ENCODE measurements at regions not wholly inside any gene's neighbourhood (a gene's known extent, or its start where the extent isn't known, plus 50 kb on each side); places are given as distances from the start of the nearest gene placed in this dataset.

- CTCF ChIA-PET, result no interaction called here
- no peak overlapping the region for H3K4me3 Mint-ChIP-seq (ENCODE audit: unreplicated experiment)
- POLR2A ChIA-PET, result no interaction called here
- intact Hi-C loops (cut with micrococcal nuclease), result no loop called here
- no peak overlapping the region for H3K27ac Mint-ChIP-seq (ENCODE audit: low read depth, unreplicated experiment)
- no peaks in the 10 kb centered on the region for H3K4me1 Mint-ChIP-seq (ENCODE audit: insufficient read depth, unreplicated experiment)
- H3K36me3 Mint-ChIP-seq (ENCODE audit: insufficient read depth, unreplicated experiment), result no peaks in the 10 kb centered on the region
- DNase-seq (ENCODE audit: unreplicated experiment), result no peak
- H3K9me3 Mint-ChIP-seq (ENCODE audit: unreplicated experiment), result peaks cover 4% of the 10 kb centered on the region
- no peaks in the 10 kb centered on the region for H3K27me3 Mint-ChIP-seq (ENCODE audit: insufficient read depth, unreplicated experiment)
- BruUV-seq (replicated peaks), result no TSS peak
- TF ChIP-seq CTCF (IDR thresholded peaks at IDR 0.05; ENCODE audit: unreplicated experiment), result no peak
These were observed 1348.0 kb upstream of the TMEFF2 start for GRCh38 chr2:193542762-193543161.

- intact Hi-C loops (cut with micrococcal nuclease), result no loop called here
- Mint-ChIP-seq H3K27me3 (ENCODE audit: insufficient read depth, unreplicated experiment) (no peaks in the 10 kb centered on the region), H3K36me3 (ENCODE audit: insufficient read depth, unreplicated experiment) (no peaks in the 10 kb centered on the region), H3K9me3 (ENCODE audit: unreplicated experiment) (peaks cover 6% of the 10 kb centered on the region), H3K4me1 (ENCODE audit: insufficient read depth, unreplicated experiment) (no peaks in the 10 kb centered on the region), H3K27ac (ENCODE audit: low read depth, unreplicated experiment) (no peak overlapping the region), H3K4me3 (ENCODE audit: unreplicated experiment) (no peak overlapping the region)
- ChIA-PET CTCF (interaction anchor here (0.6 to 0.7 kb wide), 2 partner anchors 11 to 714 kb away, joined by 3 to 8 read pairs; no protein-coding TSS in a partner anchor), POLR2A (no interaction called here)
- TF ChIP-seq CTCF (IDR thresholded peaks at IDR 0.05; ENCODE audit: unreplicated experiment), result no peak
- no peak for DNase-seq (ENCODE audit: unreplicated experiment)
- BruUV-seq (replicated peaks), result no TSS peak
These were observed 1344.5 kb upstream of the TMEFF2 start for GRCh38 chr2:193539188-193539587.

- H3K4me1 Mint-ChIP-seq (ENCODE audit: insufficient read depth, unreplicated experiment), result no peaks in the 10 kb centered on the region
- ChIA-PET POLR2A (no interaction called here), CTCF (interaction anchor here (0.6 kb wide), 1 partner anchor 25 kb away, joined by 4 read pairs; no protein-coding TSS in a partner anchor)
- no TSS peak for BruUV-seq (replicated peaks)
- TF ChIP-seq CTCF (IDR thresholded peaks at IDR 0.05; ENCODE audit: unreplicated experiment), result no peak
- H3K4me3 Mint-ChIP-seq (ENCODE audit: unreplicated experiment), result no peak overlapping the region
- H3K27me3 Mint-ChIP-seq (ENCODE audit: insufficient read depth, unreplicated experiment), result no peaks in the 10 kb centered on the region
- intact Hi-C loops (cut with micrococcal nuclease), result no loop called here
- H3K36me3 Mint-ChIP-seq (ENCODE audit: insufficient read depth, unreplicated experiment), result no peaks in the 10 kb centered on the region
- no peak overlapping the region for H3K27ac Mint-ChIP-seq (ENCODE audit: low read depth, unreplicated experiment)
- no peak for DNase-seq (ENCODE audit: unreplicated experiment)
- H3K9me3 Mint-ChIP-seq (ENCODE audit: unreplicated experiment), result peaks cover 6% of the 10 kb centered on the region
These were observed 1343.3 kb upstream of the TMEFF2 start for GRCh38 chr2:193538061-193538460.

- intact Hi-C loops (cut with micrococcal nuclease), result no loop called here
- ChIA-PET CTCF (interaction anchor here (0.6 kb wide), 1 partner anchor 26 kb away, joined by 4 read pairs; no protein-coding TSS in a partner anchor), POLR2A (no interaction called here)
- Mint-ChIP-seq H3K27ac (ENCODE audit: low read depth, unreplicated experiment) (no peak overlapping the region), H3K4me1 (ENCODE audit: insufficient read depth, unreplicated experiment) (no peaks in the 10 kb centered on the region), H3K4me3 (ENCODE audit: unreplicated experiment) (no peak overlapping the region), H3K27me3 (ENCODE audit: insufficient read depth, unreplicated experiment) (no peaks in the 10 kb centered on the region), H3K9me3 (ENCODE audit: unreplicated experiment) (peaks cover 6% of the 10 kb centered on the region), H3K36me3 (ENCODE audit: insufficient read depth, unreplicated experiment) (no peaks in the 10 kb centered on the region)
- no TSS peak for BruUV-seq (replicated peaks)
- no peak for DNase-seq (ENCODE audit: unreplicated experiment)
- TF ChIP-seq CTCF (IDR thresholded peaks at IDR 0.05; ENCODE audit: unreplicated experiment), result no peak
These were observed 1342.8 kb upstream of the TMEFF2 start for GRCh38 chr2:193537531-193537930.
